Spleen (tissue), 7 donors: ENCODE measurements at regions not wholly inside any gene's neighbourhood (a gene's known extent, or its start where the extent isn't known, plus 50 kb on each side); places are given as distances from the start of the nearest gene placed in this dataset.

ENCODE experiments used
- CTCF ChIP-seq, 11 experiments: fragments of 200-600 bp in 7 of 11; fragments of 450-650 bp in 4 of 11; sonication (generic) in 4 of 11; IDR thresholded peaks in 8 of 11; conservative IDR thresholded peaks in 3 of 11; 1 replicate in 7 of 11; 2 replicates in 4 of 11; pipeline versions ENCODE4 v1.4.0 to v1.8.0; 2016 to 2021; ENCODE audit warnings: antibody characterized with exemption in 11 of 11, inconsistent platforms in 4 of 11, mild to moderate bottlenecking in 1 of 11
- POLR2A ChIP-seq, 3 donors: fragments of 450-650 bp; IDR thresholded peaks; one replicate each; pipeline ENCODE4 v1.5.1; 2017; ENCODE audit warnings: antibody characterized with exemption in 3 of 3, mild to moderate bottlenecking in 1 of 3
- POLR2AphosphoS5 ChIP-seq, 3 donors: sonication (generic); formaldehyde crosslinking; IDR thresholded peaks; one replicate each; pipeline ENCODE4 v1.5.1; 2017; ENCODE audit warnings: antibody characterized with exemption in 3 of 3
- donor health status: DM: no; HTN: no; CAD: no; lungs with moderate emphysema.
- donor health status: DM: no; HTN: no; CAD: no.
- donor health status: DM: no; HTN: no; CAD: no.

DNA sequence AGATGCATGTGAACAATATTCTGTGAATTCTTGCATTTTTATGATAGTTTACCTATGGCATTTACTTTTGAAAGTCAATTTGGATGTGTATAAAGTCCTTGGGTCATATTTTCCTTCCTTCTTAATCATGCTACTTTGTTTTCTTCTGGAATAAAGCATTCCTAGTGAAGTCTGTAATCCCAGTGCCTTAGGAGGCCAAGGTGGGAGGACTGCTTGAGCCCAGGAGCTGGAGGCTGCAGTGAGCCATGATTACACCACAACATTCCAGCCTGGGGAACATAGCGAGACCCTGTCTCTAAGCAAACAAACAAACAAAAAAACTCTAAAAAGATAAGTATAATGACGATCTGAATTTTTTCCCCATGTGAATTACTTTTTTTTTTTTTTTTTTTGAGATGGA, 69.7 kb upstream of the SYNCRIP start:
- TF ChIP-seq CTCF (IDR thresholded peaks at IDR 0.05 in 8 of 11, conservative IDR thresholded peaks at IDR 0.05 in 3 of 11) (no peak), POLR2A (IDR thresholded peaks at IDR 0.05) (no peak), POLR2AphosphoS5 (IDR thresholded peaks at IDR 0.05) (no peak)
